ENCODE measurements at regions not wholly inside any gene's neighbourhood (a gene's known extent, or its start where the extent isn't known, plus 50 kb on each side); places are given as distances from the start of the nearest gene placed in this dataset.

DNA sequence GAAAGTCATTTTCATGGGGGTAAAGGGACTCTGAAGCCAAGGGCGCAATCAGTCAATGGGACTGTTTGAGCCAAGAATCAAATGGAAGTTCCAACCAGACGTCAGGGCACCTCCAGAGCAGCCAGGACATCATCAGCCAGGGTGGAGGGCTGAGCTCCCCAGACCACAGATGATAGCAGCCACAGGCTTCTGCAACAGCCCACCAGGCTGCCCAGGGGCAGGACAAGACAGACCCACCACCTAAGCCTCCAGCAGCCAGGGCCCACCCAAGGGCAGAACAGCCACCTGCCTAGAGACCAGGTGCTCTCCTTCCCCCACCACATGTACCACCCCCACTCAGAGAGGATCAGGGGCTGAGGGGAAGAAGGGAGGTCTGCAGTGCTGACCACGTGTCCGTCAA lies 53.8 kb upstream of the SLC66A3 start:
- DNase-seq (no peak), ATAC-seq (ENCODE audit: low read depth) (no peak)
- 86% methylated on average over 1 of the region's 4 CpGs; no CpG with 5 or more reads in 1 of the 2 experiments for WGBS, 2 experiments (ENCODE audit: extremely low coverage in 2 of 2, insufficient read length in 1 of 2)
- ChIA-PET POLR2A (ENCODE audit: unreplicated experiment) (no interaction called here), CTCF (no interaction called here)
- H2BK5ac ChIP-seq (ENCODE audit: low read depth, low read length, poor library complexity, severe bottlenecking): no peak overlapping the region
- no peak overlapping the region for H3K18ac ChIP-seq (ENCODE audit: low read depth, low read length)
- H3K4me2 ChIP-seq (ENCODE audit: low read depth, low read length): no peak overlapping the region
- no peak overlapping the region for H2BK120ac ChIP-seq (ENCODE audit: low read depth, low read length)
- intact Hi-C loops (cut with micrococcal nuclease): no loop called here
- H2BK15ac ChIP-seq (ENCODE audit: low read depth, low read length): no peak overlapping the region
- no peak overlapping the region for H2AK9ac ChIP-seq (replicated peaks; ENCODE audit: low read depth, low read length, poor library complexity)
- H3K4ac ChIP-seq (ENCODE audit: low read depth, low read length): no peak overlapping the region
- H3K9ac ChIP-seq (ENCODE audit: low read depth, low read length): no peak overlapping the region
- in situ Hi-C loops (cut with MboI; ENCODE audit: low sequenced_read_pairs): no loop called here
- H3K56ac ChIP-seq (ENCODE audit: extremely low read depth, insufficient read depth, low read length): no peak overlapping the region
- no peak overlapping the region for H2AFZ ChIP-seq (replicated peaks; ENCODE audit: low read length, poor library complexity)
- no peaks in the 10 kb centered on the region for H3K79me1 ChIP-seq (ENCODE audit: low read depth in 1 of 2, low read length in 2 of 2)
- H3K14ac ChIP-seq (replicated peaks; ENCODE audit: low read depth, low read length): no peak overlapping the region
- TF ChIP-seq, protein P1, sequence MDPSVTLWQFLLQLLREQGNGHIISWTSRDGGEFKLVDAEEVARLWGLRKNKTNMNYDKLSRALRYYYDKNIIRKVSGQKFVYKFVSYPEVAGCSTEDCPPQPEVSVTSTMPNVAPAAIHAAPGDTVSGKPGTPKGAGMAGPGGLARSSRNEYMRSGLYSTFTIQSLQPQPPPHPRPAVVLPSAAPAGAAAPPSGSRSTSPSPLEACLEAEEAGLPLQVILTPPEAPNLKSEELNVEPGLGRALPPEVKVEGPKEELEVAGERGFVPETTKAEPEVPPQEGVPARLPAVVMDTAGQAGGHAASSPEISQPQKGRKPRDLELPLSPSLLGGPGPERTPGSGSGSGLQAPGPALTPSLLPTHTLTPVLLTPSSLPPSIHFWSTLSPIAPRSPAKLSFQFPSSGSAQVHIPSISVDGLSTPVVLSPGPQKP (IDR thresholded peaks at IDR 0.05; ENCODE audit: borderline replicate concordance, low read depth, low read length): no peak
- TF ChIP-seq FOS (IDR thresholded peaks at IDR 0.05; ENCODE audit: low read depth, low read length) (no peak), RAD21 (IDR thresholded peaks at IDR 0.05; ENCODE audit: low read length) (no peak), BHLHE40 (IDR thresholded peaks at IDR 0.05; ENCODE audit: low read depth, low read length) (no peak), SMC3 (IDR thresholded peaks at IDR 0.05; ENCODE audit: low read depth, low read length) (no peak), POLR2A (IDR thresholded peaks at IDR 0.05; ENCODE audit: low read depth, low read length) (no peak), CHD1 (IDR thresholded peaks at IDR 0.05; ENCODE audit: low read depth, low read length) (no peak)
- TF ChIP-seq, protein P2, sequence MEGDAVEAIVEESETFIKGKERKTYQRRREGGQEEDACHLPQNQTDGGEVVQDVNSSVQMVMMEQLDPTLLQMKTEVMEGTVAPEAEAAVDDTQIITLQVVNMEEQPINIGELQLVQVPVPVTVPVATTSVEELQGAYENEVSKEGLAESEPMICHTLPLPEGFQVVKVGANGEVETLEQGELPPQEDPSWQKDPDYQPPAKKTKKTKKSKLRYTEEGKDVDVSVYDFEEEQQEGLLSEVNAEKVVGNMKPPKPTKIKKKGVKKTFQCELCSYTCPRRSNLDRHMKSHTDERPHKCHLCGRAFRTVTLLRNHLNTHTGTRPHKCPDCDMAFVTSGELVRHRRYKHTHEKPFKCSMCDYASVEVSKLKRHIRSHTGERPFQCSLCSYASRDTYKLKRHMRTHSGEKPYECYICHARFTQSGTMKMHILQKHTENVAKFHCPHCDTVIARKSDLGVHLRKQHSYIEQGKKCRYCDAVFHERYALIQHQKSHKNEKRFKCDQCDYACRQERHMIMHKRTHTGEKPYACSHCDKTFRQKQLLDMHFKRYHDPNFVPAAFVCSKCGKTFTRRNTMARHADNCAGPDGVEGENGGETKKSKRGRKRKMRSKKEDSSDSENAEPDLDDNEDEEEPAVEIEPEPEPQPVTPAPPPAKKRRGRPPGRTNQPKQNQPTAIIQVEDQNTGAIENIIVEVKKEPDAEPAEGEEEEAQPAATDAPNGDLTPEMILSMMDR (conservative IDR thresholded peaks at IDR 0.05; ENCODE audit: low read depth, low read length): no peak
- H3K36me3 ChIP-seq (ENCODE audit: control insufficient read depth, insufficient read depth, low read length): no peaks in the 10 kb centered on the region
- H2BK20ac ChIP-seq (ENCODE audit: low read depth, low read length): no peak overlapping the region
- H4K5ac ChIP-seq (ENCODE audit: low read depth, low read length): no peak overlapping the region
- no peaks in the 10 kb centered on the region for H3K9me3 ChIP-seq (ENCODE audit: control insufficient read depth, insufficient read depth, low read length)
- H4K20me1 ChIP-seq (ENCODE audit: insufficient read depth, low read length): no peaks in the 10 kb centered on the region
- no peak overlapping the region for H4K91ac ChIP-seq (ENCODE audit: insufficient read depth, low read depth, low read length)
- dilution Hi-C loops (cut with HindIII; ENCODE audit: low sequenced_read_pairs, unreplicated experiment): no loop called here
- no peak overlapping the region for H3K27ac ChIP-seq (ENCODE audit: insufficient read depth, low read length)
- H3K27me3 ChIP-seq (ENCODE audit: control insufficient read depth, insufficient read depth, low read length): peaks cover 5% of the 10 kb centered on the region; the same call in 1 of the 2 replicates
- H2AK5ac ChIP-seq (ENCODE audit: low read depth, low read length): no peak overlapping the region
- no peak overlapping the region for H4K8ac ChIP-seq (ENCODE audit: low read depth in 2 of 2, low read length in 2 of 2)
- no TSS peak for BruUV-seq (replicated peaks)
- no peak overlapping the region for H3K23ac ChIP-seq (ENCODE audit: low read depth, low read length)
- peaks cover 13% of the 10 kb centered on the region for H3K9me1 ChIP-seq (ENCODE audit: insufficient read depth, low read length)
- peaks cover 5% of the 10 kb centered on the region for H3K4me1 ChIP-seq (ENCODE audit: control insufficient read depth, insufficient read depth, low read length)
- H3K4me3 ChIP-seq (ENCODE audit: insufficient read depth, low read depth, low read length): no peak overlapping the region
